ENCODE measurements at regions not wholly inside any gene's neighbourhood (a gene's known extent, or its start where the extent isn't known, plus 50 kb on each side); places are given as distances from the start of the nearest gene placed in this dataset.

GRCh38 chr6:79864421-79864820 is 82.9 kb downstream of the ELOVL4 start:
- DNase-seq, result no peak

- DNase-seq, result no peak
These were observed 83.4 kb downstream of the ELOVL4 start for GRCh38 chr6:79864001-79864400.

- DNase-seq, result no peak
These were observed 83.8 kb downstream of the ELOVL4 start for GRCh38 chr6:79863566-79863965.

- DNase-seq, result no peak
These were observed 84.6 kb downstream of the ELOVL4 start for GRCh38 chr6:79862711-79863110.

- DNase-seq, result no peak
These were observed 85.2 kb downstream of the ELOVL4 start for GRCh38 chr6:79862126-79862525.

GRCh38 chr6:79861023-79861422 is 86.3 kb downstream of the ELOVL4 start:
- no peak for DNase-seq

- no peak for DNase-seq
These were observed 99.9 kb downstream of the ELOVL4 start for GRCh38 chr6:79847426-79847825.

GRCh38 chr6:79842376-79843040 is 104.8 kb downstream of the ELOVL4 start:
- no peak for DNase-seq

- DNase-seq, result no peak
These were observed 105.6 kb downstream of the ELOVL4 start for GRCh38 chr6:79841577-79842375.

GRCh38 chr6:79838851-79839250 is 108.5 kb downstream of the ELOVL4 start:
- no peak for DNase-seq

- no peak for DNase-seq
These were observed 113.4 kb downstream of the ELOVL4 start for GRCh38 chr6:79833964-79834284.

- DNase-seq, result no peak
These were observed 113.9 kb downstream of the ELOVL4 start for GRCh38 chr6:79833264-79833963.

- no peak for DNase-seq
These were observed 114.6 kb downstream of the ELOVL4 start for GRCh38 chr6:79832723-79833122.

GRCh38 chr6:79824202-79824601 is 123.2 kb downstream of the ELOVL4 start:
- DNase-seq, result no peak

GRCh38 chr6:79821859-79822258 is 125.5 kb downstream of the ELOVL4 start:
- no peak for DNase-seq

- no peak for DNase-seq
These were observed 128.9 kb downstream of the ELOVL4 start for GRCh38 chr6:79818471-79818870.

GRCh38 chr6:79814940-79815339 is 132.4 kb downstream of the ELOVL4 start:
- DNase-seq, result no peak

GRCh38 chr6:79813854-79814709 is 133.3 kb downstream of the ELOVL4 start:
- peak; percentile 63 for DNase-seq

- no peak for DNase-seq
These were observed 134.1 kb downstream of the ELOVL4 start for GRCh38 chr6:79813143-79813850.

GRCh38 chr6:79812195-79812594 is 135.2 kb downstream of the ELOVL4 start:
- DNase-seq, result no peak

- no peak for DNase-seq
These were observed 136.5 kb downstream of the ELOVL4 start for GRCh38 chr6:79810871-79811270.

All from left kidney (tissue), 1 donor.